ENCODE measurements at regions not wholly inside any gene's neighbourhood (a gene's known extent, or its start where the extent isn't known, plus 50 kb on each side); places are given as distances from the start of the nearest gene placed in this dataset.

DNA sequence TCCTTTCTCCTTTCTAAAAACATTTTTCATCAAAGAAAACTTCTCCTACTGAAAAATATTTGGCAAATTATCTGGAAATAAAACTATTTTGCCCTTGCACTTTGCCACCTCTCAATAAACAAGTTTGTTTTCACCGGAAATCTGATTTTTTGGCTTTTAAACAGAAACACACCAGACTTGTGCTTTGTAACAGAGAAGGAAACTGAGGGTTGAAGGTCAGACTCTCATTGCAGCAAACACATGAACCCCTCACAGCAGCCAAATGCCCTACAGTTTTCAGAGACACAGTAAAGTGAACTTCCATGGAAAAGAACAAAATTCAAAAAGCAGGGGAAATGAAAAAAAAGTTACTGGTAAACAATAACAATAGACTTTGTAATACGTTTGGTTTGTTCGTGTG, 95.6 kb upstream of the WDR17 start:
- no peak overlapping the region for H3K9ac ChIP-seq (ENCODE audit: low read depth, low read length)
- no peaks in the 10 kb centered on the region for H4K20me1 ChIP-seq (ENCODE audit: insufficient read depth, low read length)
- H3K4me3 ChIP-seq (ENCODE audit: low read depth in 1 of 2, low read length in 2 of 2): no peak overlapping the region
- DNase-seq: no peak
- H3K27ac ChIP-seq (ENCODE audit: low read length): no peak overlapping the region
- no peak overlapping the region for H3K4me2 ChIP-seq (ENCODE audit: insufficient read depth, low read length)
- no peaks in the 10 kb centered on the region for H3K36me3 ChIP-seq (ENCODE audit: insufficient read depth, low read length)
- no peaks in the 10 kb centered on the region for H3K27me3 ChIP-seq (ENCODE audit: insufficient read depth, low read length, poor library complexity)
- H3K79me2 ChIP-seq (ENCODE audit: insufficient read depth, low read length): no peaks in the 10 kb centered on the region
- no peak overlapping the region for H2AFZ ChIP-seq (ENCODE audit: low read depth, low read length)
- H3K9me3 ChIP-seq (ENCODE audit: insufficient read depth, low read length, severe bottlenecking): peaks cover 2% of the 10 kb centered on the region
- no peak for ATAC-seq (ENCODE audit: insufficient read depth, low read depth)
- no peaks in the 10 kb centered on the region for H3K4me1 ChIP-seq (ENCODE audit: insufficient read depth, low read length)
- TF ChIP-seq, protein P1, sequence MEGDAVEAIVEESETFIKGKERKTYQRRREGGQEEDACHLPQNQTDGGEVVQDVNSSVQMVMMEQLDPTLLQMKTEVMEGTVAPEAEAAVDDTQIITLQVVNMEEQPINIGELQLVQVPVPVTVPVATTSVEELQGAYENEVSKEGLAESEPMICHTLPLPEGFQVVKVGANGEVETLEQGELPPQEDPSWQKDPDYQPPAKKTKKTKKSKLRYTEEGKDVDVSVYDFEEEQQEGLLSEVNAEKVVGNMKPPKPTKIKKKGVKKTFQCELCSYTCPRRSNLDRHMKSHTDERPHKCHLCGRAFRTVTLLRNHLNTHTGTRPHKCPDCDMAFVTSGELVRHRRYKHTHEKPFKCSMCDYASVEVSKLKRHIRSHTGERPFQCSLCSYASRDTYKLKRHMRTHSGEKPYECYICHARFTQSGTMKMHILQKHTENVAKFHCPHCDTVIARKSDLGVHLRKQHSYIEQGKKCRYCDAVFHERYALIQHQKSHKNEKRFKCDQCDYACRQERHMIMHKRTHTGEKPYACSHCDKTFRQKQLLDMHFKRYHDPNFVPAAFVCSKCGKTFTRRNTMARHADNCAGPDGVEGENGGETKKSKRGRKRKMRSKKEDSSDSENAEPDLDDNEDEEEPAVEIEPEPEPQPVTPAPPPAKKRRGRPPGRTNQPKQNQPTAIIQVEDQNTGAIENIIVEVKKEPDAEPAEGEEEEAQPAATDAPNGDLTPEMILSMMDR (IDR thresholded peaks at IDR 0.05; ENCODE audit: borderline replicate concordance, extremely low read depth, low read length, poor library complexity, severe bottlenecking): no peak
- no peak for TF ChIP-seq EZH2 (IDR thresholded peaks at IDR 0.05; ENCODE audit: borderline replicate concordance, low read depth, low read length, severe bottlenecking)

DNA sequence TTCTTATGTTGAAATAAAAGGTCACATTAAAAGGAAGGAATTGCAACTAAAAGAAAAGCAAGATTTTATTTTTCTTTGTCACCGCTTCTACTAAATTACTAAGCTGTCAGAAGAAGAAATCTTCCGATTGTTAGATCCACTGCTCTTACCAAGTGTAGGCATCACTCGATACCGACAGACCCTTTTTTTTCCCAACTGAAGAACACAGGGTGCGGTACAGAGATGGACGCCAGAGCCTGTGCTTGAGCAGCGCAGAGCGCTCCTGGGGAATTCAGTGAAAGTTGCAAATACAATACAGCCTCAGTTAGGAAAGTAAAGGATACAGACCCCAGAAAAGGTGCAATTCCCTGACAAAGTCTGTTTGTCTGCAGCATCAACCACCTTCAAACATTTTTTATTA, 94.9 kb upstream of the WDR17 start:
- Histone ChIP-seq H3K27me3 (ENCODE audit: insufficient read depth, low read length, poor library complexity) (no peaks in the 10 kb centered on the region), H3K27ac (ENCODE audit: low read length) (no peak overlapping the region), H3K9me3 (ENCODE audit: insufficient read depth, low read length, severe bottlenecking) (peaks cover 2% of the 10 kb centered on the region), H4K20me1 (ENCODE audit: insufficient read depth, low read length) (no peaks in the 10 kb centered on the region), H3K4me3 (ENCODE audit: low read depth in 1 of 2, low read length in 2 of 2) (no peak overlapping the region), H3K9ac (ENCODE audit: low read depth, low read length) (no peak overlapping the region), H3K4me2 (ENCODE audit: insufficient read depth, low read length) (no peak overlapping the region), H3K79me2 (ENCODE audit: insufficient read depth, low read length) (no peaks in the 10 kb centered on the region), H3K36me3 (ENCODE audit: insufficient read depth, low read length) (no peaks in the 10 kb centered on the region), H3K4me1 (ENCODE audit: insufficient read depth, low read length) (no peaks in the 10 kb centered on the region), H2AFZ (ENCODE audit: low read depth, low read length) (no peak overlapping the region)
- TF ChIP-seq, protein P1 (IDR thresholded peaks at IDR 0.05; ENCODE audit: borderline replicate concordance, extremely low read depth, low read length, poor library complexity, severe bottlenecking): no peak
- TF ChIP-seq EZH2 (IDR thresholded peaks at IDR 0.05; ENCODE audit: borderline replicate concordance, low read depth, low read length, severe bottlenecking): no peak
- ATAC-seq (ENCODE audit: insufficient read depth, low read depth): no peak
- DNase-seq: no peak

DNA sequence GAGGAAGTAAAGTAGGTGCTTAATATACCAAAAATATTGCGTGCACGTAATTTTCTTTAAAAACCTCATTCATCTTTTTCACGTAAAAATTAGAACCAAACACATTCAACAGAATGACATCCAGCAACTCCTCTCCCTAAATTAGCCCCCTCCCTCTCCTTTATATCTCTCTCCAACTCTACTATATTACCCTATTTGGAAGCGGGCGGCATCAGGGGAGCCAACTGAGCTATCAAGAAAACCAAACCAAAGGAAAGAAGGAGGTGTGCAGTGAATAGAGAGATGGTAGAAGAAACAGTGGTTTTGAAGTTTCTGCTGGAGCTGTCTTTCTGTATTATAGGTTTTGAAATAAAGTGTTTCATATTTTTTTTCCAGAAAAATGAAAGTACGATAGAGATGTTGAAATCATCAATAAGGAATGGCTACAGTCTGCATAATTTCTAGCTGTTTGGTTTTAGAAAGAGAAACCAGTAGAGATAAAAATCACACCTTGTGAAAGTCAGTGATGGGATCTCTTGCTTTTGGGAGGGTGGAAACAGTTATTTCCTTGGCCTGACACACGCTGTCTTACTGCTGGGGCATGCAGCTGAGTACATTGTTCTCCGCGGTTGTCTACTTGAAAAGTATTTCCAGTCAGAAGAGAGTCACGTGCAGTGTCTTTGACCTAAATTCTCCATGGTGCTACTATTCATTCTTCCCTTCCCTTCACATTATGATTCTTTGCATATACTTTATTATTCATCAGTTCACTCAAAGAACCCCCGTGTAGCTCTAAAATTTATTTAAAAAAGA, 94.1 kb upstream of the WDR17 start:
- Histone ChIP-seq H3K79me2 (ENCODE audit: insufficient read depth, low read length) (no peaks in the 10 kb centered on the region), H3K4me2 (ENCODE audit: insufficient read depth, low read length) (no peak overlapping the region), H3K4me1 (ENCODE audit: insufficient read depth, low read length) (no peaks in the 10 kb centered on the region), H3K9ac (ENCODE audit: low read depth, low read length) (no peak overlapping the region), H2AFZ (ENCODE audit: low read depth, low read length) (no peak overlapping the region), H3K4me3 (ENCODE audit: low read depth in 1 of 2, low read length in 2 of 2) (no peak overlapping the region), H3K27ac (ENCODE audit: low read length) (no peak overlapping the region), H3K27me3 (ENCODE audit: insufficient read depth, low read length, poor library complexity) (no peaks in the 10 kb centered on the region), H3K36me3 (ENCODE audit: insufficient read depth, low read length) (no peaks in the 10 kb centered on the region), H4K20me1 (ENCODE audit: insufficient read depth, low read length) (no peaks in the 10 kb centered on the region), H3K9me3 (ENCODE audit: insufficient read depth, low read length, severe bottlenecking) (peaks cover 2% of the 10 kb centered on the region)
- no peak for ATAC-seq (ENCODE audit: insufficient read depth, low read depth)
- TF ChIP-seq, protein P1 (IDR thresholded peaks at IDR 0.05; ENCODE audit: borderline replicate concordance, extremely low read depth, low read length, poor library complexity, severe bottlenecking): no peak
- no peak for TF ChIP-seq EZH2 (IDR thresholded peaks at IDR 0.05; ENCODE audit: borderline replicate concordance, low read depth, low read length, severe bottlenecking)
- no peak for DNase-seq

All from DND-41 (cell line).